Suprapubic skin (tissue), 4 donors: ENCODE measurements at regions not wholly inside any gene's neighbourhood (a gene's known extent, or its start where the extent isn't known, plus 50 kb on each side); places are given as distances from the start of the nearest gene placed in this dataset.

ENCODE experiments used
- DNase-seq, 2 donors: peaks; one replicate each; pipeline ENCODE4 v3.0.0-alpha.2; 2019; ENCODE audit warnings: low spot score in 2 of 2
- H3K27ac ChIP-seq: fragments of 200-600 bp; sonication (generic); one replicate; pipeline ENCODE4 v1.5.1; 2019
- H3K27me3 ChIP-seq: fragments of 200-600 bp; sonication (generic); one replicate; pipeline ENCODE4 v1.5.1; 2019
- H3K36me3 ChIP-seq: fragments of 200-600 bp; sonication (generic); one replicate; pipeline ENCODE4 v1.5.1; 2019
- H3K4me1 ChIP-seq: fragments of 200-600 bp; sonication (generic); one replicate; pipeline ENCODE4 v1.5.1; 2019
- H3K4me3 ChIP-seq: fragments of 200-600 bp; sonication (generic); one replicate; pipeline ENCODE4 v1.5.1; 2019; ENCODE audit warnings: mild to moderate bottlenecking
- H3K9me3 ChIP-seq: fragments of 200-600 bp; sonication (generic); one replicate; pipeline ENCODE4 v1.5.1; 2019
- EP300 ChIP-seq: sonication (generic); formaldehyde crosslinking; IDR thresholded peaks from one replicate; pipeline ENCODE4 v1.6.1; 2017; ENCODE audit warnings: antibody characterized with exemption
- POLR2A ChIP-seq, 2 donors: fragments of 450-650 bp; IDR thresholded peaks; one replicate each; pipeline ENCODE4 v1.6.1; 2017; ENCODE audit warnings: antibody characterized with exemption in 2 of 2, mild to moderate bottlenecking in 2 of 2, moderate library complexity in 2 of 2
- POLR2AphosphoS5 ChIP-seq, 3 donors: sonication (generic); formaldehyde crosslinking; IDR thresholded peaks; one replicate each; pipeline ENCODE4 v1.6.1; 2017; ENCODE audit warnings: antibody characterized with exemption in 3 of 3
- WGBS: methylation state at CpG from one replicate; pipeline ENCODE4 v1.1.5; 2018; 5-methylcytosine and 5-hydroxymethylcytosine counted together
- TF ChIP-seq, protein P1 (sequence below), 2 donors: fragments of 200-600 bp in 1 of 2; fragments of 450-650 bp in 1 of 2; sonication (generic) in 1 of 2; IDR thresholded peaks; one replicate each; pipeline ENCODE4 v1.5.1; 2016 to 2019; ENCODE audit warnings: antibody characterized with exemption in 2 of 2, mild to moderate bottlenecking in 1 of 2, moderate library complexity in 1 of 2

DNA sequence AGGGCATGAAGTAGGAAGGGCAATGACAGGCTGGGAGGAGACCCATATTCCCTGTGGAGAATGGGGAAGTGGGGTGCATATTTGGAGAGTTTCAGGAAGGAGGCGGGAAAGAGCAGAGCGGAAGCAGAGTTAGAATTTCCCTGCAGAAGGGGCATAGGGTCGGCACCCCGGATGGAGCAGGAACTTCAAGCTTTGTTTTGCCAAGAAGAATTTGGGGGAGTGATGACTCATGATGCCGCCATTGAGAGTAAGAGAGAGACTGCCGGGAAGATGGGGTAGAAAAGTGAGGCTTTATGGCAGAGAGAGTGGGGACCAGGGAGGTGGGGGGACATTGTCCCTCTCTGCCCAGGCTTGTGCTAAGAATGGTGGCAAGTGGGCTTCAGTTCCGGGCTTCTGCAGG, 50.3 kb upstream of the EPB41L1 start:
- no peak for DNase-seq
- peaks cover 28% of the 10 kb centered on the region for H3K4me1 ChIP-seq
- H3K27me3 ChIP-seq: no peaks in the 10 kb centered on the region
- H3K9me3 ChIP-seq: no peaks in the 10 kb centered on the region
- H3K4me3 ChIP-seq: no peak overlapping the region
- WGBS: 67% methylated on average over 7 of the region's 7 CpGs
- no peaks in the 10 kb centered on the region for H3K36me3 ChIP-seq
- H3K27ac ChIP-seq: no peak overlapping the region
- no peak for TF ChIP-seq EP300
- TF ChIP-seq, protein P1, sequence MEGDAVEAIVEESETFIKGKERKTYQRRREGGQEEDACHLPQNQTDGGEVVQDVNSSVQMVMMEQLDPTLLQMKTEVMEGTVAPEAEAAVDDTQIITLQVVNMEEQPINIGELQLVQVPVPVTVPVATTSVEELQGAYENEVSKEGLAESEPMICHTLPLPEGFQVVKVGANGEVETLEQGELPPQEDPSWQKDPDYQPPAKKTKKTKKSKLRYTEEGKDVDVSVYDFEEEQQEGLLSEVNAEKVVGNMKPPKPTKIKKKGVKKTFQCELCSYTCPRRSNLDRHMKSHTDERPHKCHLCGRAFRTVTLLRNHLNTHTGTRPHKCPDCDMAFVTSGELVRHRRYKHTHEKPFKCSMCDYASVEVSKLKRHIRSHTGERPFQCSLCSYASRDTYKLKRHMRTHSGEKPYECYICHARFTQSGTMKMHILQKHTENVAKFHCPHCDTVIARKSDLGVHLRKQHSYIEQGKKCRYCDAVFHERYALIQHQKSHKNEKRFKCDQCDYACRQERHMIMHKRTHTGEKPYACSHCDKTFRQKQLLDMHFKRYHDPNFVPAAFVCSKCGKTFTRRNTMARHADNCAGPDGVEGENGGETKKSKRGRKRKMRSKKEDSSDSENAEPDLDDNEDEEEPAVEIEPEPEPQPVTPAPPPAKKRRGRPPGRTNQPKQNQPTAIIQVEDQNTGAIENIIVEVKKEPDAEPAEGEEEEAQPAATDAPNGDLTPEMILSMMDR (IDR thresholded peaks at IDR 0.05): no peak
- TF ChIP-seq POLR2A (IDR thresholded peaks at IDR 0.05): no peak
- no peak for TF ChIP-seq POLR2AphosphoS5 (IDR thresholded peaks at IDR 0.05)
